ENCODE measurements at regions not wholly inside any gene's neighbourhood (a gene's known extent, or its start where the extent isn't known, plus 50 kb on each side); places are given as distances from the start of the nearest gene placed in this dataset.

DNA sequence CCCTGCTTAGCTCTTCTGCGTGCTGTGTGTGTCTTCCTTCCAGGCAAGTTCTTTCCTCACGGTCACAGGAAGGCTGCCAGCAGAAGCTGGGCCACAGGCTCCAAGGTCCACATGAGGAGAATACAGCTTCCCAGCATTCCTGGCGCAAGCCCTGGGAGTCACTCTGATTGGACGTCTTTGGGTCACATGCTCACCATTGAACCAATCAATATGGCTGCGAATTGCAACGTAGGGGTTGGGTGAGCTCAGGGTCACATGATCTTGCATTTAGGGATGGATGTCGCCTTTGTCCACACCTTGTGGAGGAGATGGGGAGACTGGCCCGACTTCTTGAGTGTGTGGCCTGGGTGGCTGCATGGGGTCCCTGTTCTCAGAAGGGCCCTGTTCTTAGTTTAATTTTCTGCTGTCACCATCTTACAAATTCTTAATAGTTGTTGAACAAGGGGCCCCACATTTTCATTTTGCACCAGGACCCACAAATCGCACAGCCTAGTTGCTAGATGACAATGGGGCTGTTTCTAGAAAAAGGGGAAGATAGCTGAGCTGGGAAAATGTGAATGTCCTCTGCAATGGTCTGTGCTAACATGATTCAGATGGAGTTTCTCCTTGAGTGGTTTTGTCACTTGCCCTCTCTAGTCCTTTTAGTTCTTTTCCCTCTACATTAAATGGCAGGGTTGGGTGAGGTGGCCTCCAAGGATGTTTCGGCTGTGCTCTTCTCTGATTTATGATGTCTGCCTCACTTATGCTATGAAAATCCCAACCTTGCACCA, 149.6 kb downstream of the CDH26 start:
- H2BK15ac ChIP-seq (ENCODE audit: low read length) = no peak overlapping the region
- H3K18ac ChIP-seq (ENCODE audit: extremely low read depth, low read length) = no peak overlapping the region
- H4K5ac ChIP-seq (ENCODE audit: insufficient read length, low read depth, low read length) = no peak overlapping the region
- H3K56ac ChIP-seq (replicated peaks; ENCODE audit: insufficient read length, low read depth, low read length) = no peak overlapping the region
- DNase-seq (ENCODE audit: low read depth in 1 of 2, low spot score in 2 of 2) = no peak
- no peak overlapping the region for H2AK5ac ChIP-seq (ENCODE audit: low read depth, low read length)
- H3K14ac ChIP-seq (ENCODE audit: insufficient read length) = no peak overlapping the region
- peaks cover 0 to 10% (median 3%) of the 10 kb centered on the region in 4 experiments; a peak in 3 of 7 replicates for H3K4me1 ChIP-seq (replicated peaks in 1 of 4; ENCODE audit: control insufficient read depth in 3 of 4, insufficient read depth in 4 of 4, low read length in 3 of 4)
- no peak for FAIRE-seq
- H3K27ac ChIP-seq (ENCODE audit: low read depth, low read length) = no peak overlapping the region
- WGBS, 2 experiments (ENCODE audit: extremely low coverage in 1 of 2, insufficient coverage in 1 of 2, insufficient read length in 1 of 2, insufficient replicate concordance in 2 of 2, low coverage in 1 of 2, low lambda C conversion rate in 2 of 2, missing lambda C conversion rate in 1 of 2) = 95% methylated on average over 10 of the region's 10 CpGs; no CpG with 5 or more reads in 1 of the 2 experiments
- no peak overlapping the region for H2AFZ ChIP-seq (ENCODE audit: low read length)
- H3K4me2 ChIP-seq (ENCODE audit: insufficient read depth in 1 of 2, low read depth in 2 of 2, low read length in 2 of 2) = no peak overlapping the region
- H2BK12ac ChIP-seq (ENCODE audit: low read depth, low read length) = no peak overlapping the region
- H3K9ac ChIP-seq (replicated peaks in 1 of 4; ENCODE audit: extremely low read depth in 1 of 4, low read depth in 3 of 4, low read length in 3 of 4) = no peak overlapping the region
- H3K27me3 ChIP-seq (replicated peaks in 1 of 4; ENCODE audit: control insufficient read depth in 3 of 4, extremely low read depth in 1 of 4, insufficient read depth in 3 of 4, low read length in 3 of 4) = peaks cover 12 to 39% (median 32%) of the 10 kb centered on the region in 4 experiments
- no peaks in the 10 kb centered on the region for H3K79me2 ChIP-seq (ENCODE audit: control insufficient read depth in 1 of 2, insufficient read depth in 2 of 2, low read length in 2 of 2)
- no peak overlapping the region for H4K91ac ChIP-seq (replicated peaks; ENCODE audit: insufficient read length, low read length)
- H3K9me3 ChIP-seq (ENCODE audit: insufficient read depth in 2 of 2, low read depth in 1 of 2, low read length in 1 of 2) = peaks cover 0 to 6% of the 10 kb centered on the region in 2 experiments; a peak in 1 of 4 replicates
- H3K4ac ChIP-seq (replicated peaks; ENCODE audit: insufficient read length, low read depth, low read length) = no peak overlapping the region
- H2BK5ac ChIP-seq (ENCODE audit: low read depth, low read length) = no peak overlapping the region
- H3K23ac ChIP-seq (ENCODE audit: insufficient read length) = no peak overlapping the region
- no peak overlapping the region for H2BK20ac ChIP-seq (ENCODE audit: low read length)
- no peaks in the 10 kb centered on the region for H3K36me3 ChIP-seq (ENCODE audit: control insufficient read depth in 2 of 4, insufficient read depth in 4 of 4, low read length in 3 of 4)
- H3K4me3 ChIP-seq (ENCODE audit: extremely low read depth in 1 of 4, insufficient read depth in 2 of 4, low read depth in 3 of 4, low read length in 4 of 4) = no peak overlapping the region
- no peak overlapping the region for H4K8ac ChIP-seq (ENCODE audit: extremely low read depth, insufficient read depth, low read length)
- no peaks in the 10 kb centered on the region for H3K23me2 ChIP-seq (ENCODE audit: low read depth, low read length)
- H4K20me1 ChIP-seq (replicated peaks in 1 of 2; ENCODE audit: control insufficient read depth in 1 of 2, insufficient read depth in 2 of 2, low read length in 2 of 2) = peaks cover 0 to 3% of the 10 kb centered on the region in 2 experiments
- ChIA-PET CTCF (ENCODE audit: partially characterized antibody) (interaction anchor here (1.2 kb wide), 1 partner anchor 12 kb away, joined by 6 read pairs; no protein-coding TSS in a partner anchor), POLR2A (ENCODE audit: partially characterized antibody) (no interaction called here)
- H2BK120ac ChIP-seq (replicated peaks; ENCODE audit: low read depth, low read length) = no peak overlapping the region
- H3K79me1 ChIP-seq (ENCODE audit: low read depth, low read length) = no peaks in the 10 kb centered on the region
- no peak for TF ChIP-seq NRF1 (IDR thresholded peaks at IDR 0.05; ENCODE audit: low read depth, low read length)
- no peak for TF ChIP-seq ASH2L (IDR thresholded peaks at IDR 0.05; ENCODE audit: low read length)
- TF ChIP-seq SUZ12 (IDR thresholded peaks at IDR 0.05; ENCODE audit: low read length) = no peak
- TF ChIP-seq FOSL1 (IDR thresholded peaks at IDR 0.05; ENCODE audit: insufficient read depth, low read depth, low read length) = no peak
- no peak for TF ChIP-seq PHF8 (conservative IDR thresholded peaks at IDR 0.05; ENCODE audit: low read depth, low read length)
- TF ChIP-seq SRF (IDR thresholded peaks at IDR 0.05; ENCODE audit: low read depth, low read length) = no peak
- TF ChIP-seq JUND (IDR thresholded peaks at IDR 0.05; ENCODE audit: low read length) = no peak
- no peak for TF ChIP-seq POLR2AphosphoS5 (IDR thresholded peaks at IDR 0.05; ENCODE audit: low read depth, low read length)
- TF ChIP-seq, protein P1, sequence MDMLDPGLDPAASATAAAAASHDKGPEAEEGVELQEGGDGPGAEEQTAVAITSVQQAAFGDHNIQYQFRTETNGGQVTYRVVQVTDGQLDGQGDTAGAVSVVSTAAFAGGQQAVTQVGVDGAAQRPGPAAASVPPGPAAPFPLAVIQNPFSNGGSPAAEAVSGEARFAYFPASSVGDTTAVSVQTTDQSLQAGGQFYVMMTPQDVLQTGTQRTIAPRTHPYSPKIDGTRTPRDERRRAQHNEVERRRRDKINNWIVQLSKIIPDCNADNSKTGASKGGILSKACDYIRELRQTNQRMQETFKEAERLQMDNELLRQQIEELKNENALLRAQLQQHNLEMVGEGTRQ (IDR thresholded peaks at IDR 0.05; ENCODE audit: low read length) = no peak
- no peak for TF ChIP-seq YY1 (IDR thresholded peaks at IDR 0.05; ENCODE audit: low read depth, low read length)
- TF ChIP-seq EP300 (IDR thresholded peaks at IDR 0.05; ENCODE audit: borderline replicate concordance in 1 of 2, low read depth in 2 of 2, low read length in 2 of 2) = no peak
- TF ChIP-seq SP4 (IDR thresholded peaks at IDR 0.05; ENCODE audit: low read length) = no peak
- no peak for TF ChIP-seq RFX5 (IDR thresholded peaks at IDR 0.05; ENCODE audit: borderline replicate concordance, low read depth, low read length)

Data from H1 (cell line).